ENCODE measurements at regions not wholly inside any gene's neighbourhood (a gene's known extent, or its start where the extent isn't known, plus 50 kb on each side); places are given as distances from the start of the nearest gene placed in this dataset.
A peak's percentile ranks its signal among the peaks of the same experiment; 100 is the strongest.

DNA sequence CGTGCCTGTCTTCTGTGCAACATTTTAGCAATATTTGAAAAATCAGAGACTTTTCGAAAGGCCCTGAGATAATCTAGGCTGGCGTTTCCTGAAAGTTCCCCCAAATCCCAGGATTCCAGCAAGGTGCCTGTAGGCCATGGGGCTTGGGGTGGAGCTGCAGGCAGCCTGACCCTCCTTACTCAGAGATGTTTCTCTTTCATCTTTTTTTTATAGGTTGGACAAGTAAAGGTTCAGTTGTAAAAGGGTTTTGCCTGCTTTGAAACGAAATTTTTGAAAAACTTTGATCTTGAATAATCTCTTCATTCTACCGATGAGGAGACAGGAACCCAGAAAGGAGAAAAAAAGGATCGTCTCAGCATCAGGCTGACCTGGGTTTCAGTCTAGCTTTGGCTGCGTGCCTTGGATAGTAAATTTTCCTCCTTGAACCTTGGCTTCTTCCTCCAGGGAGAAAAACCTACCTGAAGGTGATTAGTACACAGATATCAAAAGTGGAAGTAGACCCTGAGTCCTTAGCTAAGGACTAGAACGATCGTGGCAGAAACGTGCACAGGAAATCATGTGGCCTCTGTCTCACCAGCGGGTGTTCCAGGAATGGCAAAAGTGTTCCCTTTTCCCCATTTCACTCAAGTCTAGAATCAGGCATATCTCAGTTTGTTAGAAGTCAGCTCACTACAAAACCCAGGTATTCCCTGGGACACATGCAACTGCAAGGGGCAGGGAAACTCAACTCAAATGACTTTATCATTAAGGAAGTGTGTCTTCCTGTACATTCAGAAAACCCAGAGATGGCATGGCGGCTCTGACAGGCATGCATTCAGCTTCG, 128.2 kb upstream of the PTPN1 start:
- Histone ChIP-seq H3K4me1 (ENCODE audit: low read length) (peaks cover 8% of the 10 kb centered on the region; the same call in 1 of the 2 replicates), H3K4me2 (ENCODE audit: low read depth, low read length) (peak overlapping the region; percentile 81), H3K9ac (ENCODE audit: low read length) (peak overlapping the region; percentile 20; the same call in 1 of the 2 replicates), H4K20me1 (ENCODE audit: insufficient read depth, low read length) (no peaks in the 10 kb centered on the region), H3K9me3 (replicated peaks; ENCODE audit: insufficient read depth, low read length) (no peaks in the 10 kb centered on the region), H3K79me2 (ENCODE audit: low read length) (no peaks in the 10 kb centered on the region), H3K36me3 (replicated peaks; ENCODE audit: insufficient read depth, low read length) (no peaks in the 10 kb centered on the region), H3K27me3 (replicated peaks; ENCODE audit: insufficient read depth, low read length) (peaks cover 11% of the 10 kb centered on the region; the same call in 1 of the 2 replicates), H2AFZ (ENCODE audit: low read length) (peak overlapping the region; percentile 57), H3K27ac (ENCODE audit: low read length) (no peak overlapping the region), H3F3A (ENCODE audit: insufficient read depth, low read length) (no peaks in the 10 kb centered on the region), H3K4me3 (ENCODE audit: low read length) (peak overlapping the region; percentile 40), H3K9me2 (replicated peaks; ENCODE audit: insufficient read depth, low read length) (no peaks in the 10 kb centered on the region)
- DNase-seq = peak; percentile 33
- TF ChIP-seq CTCF (IDR thresholded peaks at IDR 0.05; ENCODE audit: low read length) (no peak), EZH2phosphoT487 (IDR thresholded peaks at IDR 0.05; ENCODE audit: low read length) (no peak), EZH2 (optimal IDR thresholded peaks at IDR 0.05; ENCODE audit: low read depth, low read length) (no peak)

DNA sequence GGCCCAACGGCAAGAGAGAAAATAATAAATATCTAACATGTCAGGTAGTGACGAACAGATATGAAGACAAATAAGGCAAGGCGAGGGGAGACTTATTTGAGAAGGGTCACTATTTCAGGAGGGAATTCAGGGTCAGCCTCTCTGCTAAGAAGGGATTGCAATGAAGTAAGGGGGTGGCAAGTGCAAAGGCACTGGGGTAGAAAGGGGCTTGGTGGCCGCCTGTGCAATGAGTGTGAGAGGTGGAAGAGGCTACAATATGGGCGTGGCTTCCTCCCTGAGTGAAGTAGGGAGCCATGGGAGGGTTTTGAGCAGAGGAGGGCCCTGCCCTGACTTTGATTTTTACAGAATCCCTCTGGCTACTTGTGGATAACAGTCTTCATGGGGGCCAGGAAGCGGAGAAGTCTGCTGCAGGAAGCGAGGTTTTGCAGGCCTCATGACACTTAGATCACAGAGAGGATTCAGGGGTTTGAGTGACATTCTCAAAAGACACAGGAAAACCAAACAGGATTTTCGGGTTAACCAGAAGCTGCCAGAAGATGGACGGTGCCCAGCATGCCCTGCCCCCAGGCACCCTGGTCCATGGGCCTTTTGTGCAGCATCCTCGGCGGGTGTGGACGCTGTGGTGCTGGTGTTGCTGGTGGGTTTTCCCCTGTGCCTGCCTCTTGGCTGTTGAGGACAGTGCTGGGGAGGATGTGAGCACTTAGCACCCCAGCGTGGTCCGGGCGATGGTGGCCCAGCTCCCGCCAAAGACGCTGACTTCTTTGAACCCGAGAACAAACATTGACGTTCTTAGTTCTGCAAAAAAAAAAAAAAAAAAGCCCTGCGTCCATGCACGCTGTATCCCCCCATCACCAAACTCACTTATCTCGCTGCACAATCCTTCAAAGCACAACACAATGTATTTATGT, 124.2 kb upstream of the PTPN1 start:
- TF ChIP-seq EZH2 (optimal IDR thresholded peaks at IDR 0.05; ENCODE audit: low read depth, low read length) = no peak
- no peak for TF ChIP-seq CTCF (IDR thresholded peaks at IDR 0.05; ENCODE audit: low read length)
- TF ChIP-seq EZH2phosphoT487 (IDR thresholded peaks at IDR 0.05; ENCODE audit: low read length) = no peak
- Histone ChIP-seq H3F3A (ENCODE audit: insufficient read depth, low read length) (no peaks in the 10 kb centered on the region), H2AFZ (ENCODE audit: low read length) (no peak overlapping the region), H4K20me1 (ENCODE audit: insufficient read depth, low read length) (no peaks in the 10 kb centered on the region), H3K4me2 (ENCODE audit: low read depth, low read length) (no peak overlapping the region), H3K4me3 (ENCODE audit: low read length) (no peak overlapping the region), H3K27me3 (replicated peaks; ENCODE audit: insufficient read depth, low read length) (peaks cover 29% of the 10 kb centered on the region), H3K79me2 (ENCODE audit: low read length) (no peaks in the 10 kb centered on the region), H3K4me1 (ENCODE audit: low read length) (peaks cover 8% of the 10 kb centered on the region; the same call in 1 of the 2 replicates), H3K9ac (ENCODE audit: low read length) (no peak overlapping the region), H3K27ac (ENCODE audit: low read length) (no peak overlapping the region), H3K9me2 (replicated peaks; ENCODE audit: insufficient read depth, low read length) (no peaks in the 10 kb centered on the region), H3K9me3 (replicated peaks; ENCODE audit: insufficient read depth, low read length) (no peaks in the 10 kb centered on the region), H3K36me3 (replicated peaks; ENCODE audit: insufficient read depth, low read length) (no peaks in the 10 kb centered on the region)
- no peak for DNase-seq

- H4K20me1 ChIP-seq (ENCODE audit: insufficient read depth, low read length) = no peaks in the 10 kb centered on the region
- H3K9me2 ChIP-seq (replicated peaks; ENCODE audit: insufficient read depth, low read length) = no peaks in the 10 kb centered on the region
- DNase-seq = no peak
- no peak overlapping the region for H3K4me3 ChIP-seq (ENCODE audit: low read length)
- peaks cover 29% of the 10 kb centered on the region for H3K27me3 ChIP-seq (replicated peaks; ENCODE audit: insufficient read depth, low read length)
- no peaks in the 10 kb centered on the region for H3F3A ChIP-seq (ENCODE audit: insufficient read depth, low read length)
- no peaks in the 10 kb centered on the region for H3K9me3 ChIP-seq (replicated peaks; ENCODE audit: insufficient read depth, low read length)
- H3K36me3 ChIP-seq (replicated peaks; ENCODE audit: insufficient read depth, low read length) = no peaks in the 10 kb centered on the region
- H3K79me2 ChIP-seq (ENCODE audit: low read length) = no peaks in the 10 kb centered on the region
- no peak for TF ChIP-seq EZH2phosphoT487 (IDR thresholded peaks at IDR 0.05; ENCODE audit: low read length)
- no peak for TF ChIP-seq EZH2 (optimal IDR thresholded peaks at IDR 0.05; ENCODE audit: low read depth, low read length)
- no peak for TF ChIP-seq CTCF (IDR thresholded peaks at IDR 0.05; ENCODE audit: low read length)
- no peak overlapping the region for H2AFZ ChIP-seq (ENCODE audit: low read length)
- H3K27ac ChIP-seq (ENCODE audit: low read length) = no peak overlapping the region
- H3K4me2 ChIP-seq (ENCODE audit: low read depth, low read length) = no peak overlapping the region
- peaks cover 8% of the 10 kb centered on the region; the same call in 1 of the 2 replicates for H3K4me1 ChIP-seq (ENCODE audit: low read length)
- H3K9ac ChIP-seq (ENCODE audit: low read length) = no peak overlapping the region
Measured at GRCh38 chr20:50386641-50386960, 123.6 kb upstream of the PTPN1 start.
